ENCODE measurements at regions not wholly inside any gene's neighbourhood (a gene's known extent, or its start where the extent isn't known, plus 50 kb on each side); places are given as distances from the start of the nearest gene placed in this dataset.

DNA sequence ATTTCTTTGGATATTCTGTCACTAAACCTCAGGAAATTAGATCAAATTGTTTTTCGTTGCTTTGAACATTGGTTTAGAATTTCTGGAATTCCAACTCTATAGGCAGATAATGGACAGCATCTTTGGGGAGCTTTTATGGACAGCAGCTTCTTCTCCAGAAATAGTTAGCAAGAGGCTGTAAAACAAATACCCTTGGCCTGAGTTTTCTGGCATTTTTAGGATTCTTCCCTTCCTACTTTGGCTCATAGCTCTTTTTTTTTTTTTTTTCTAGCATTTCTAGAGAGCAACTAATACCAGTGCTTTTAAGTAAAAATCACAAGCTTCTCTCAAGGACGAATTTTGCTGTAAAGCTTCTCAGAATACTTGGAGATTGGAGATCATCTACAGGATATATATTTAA, 169.8 kb upstream of the SPRY2 start:
- Histone ChIP-seq H3K4me3 (ENCODE audit: low read length in 2 of 2) (no peak overlapping the region), H3K27ac (ENCODE audit: low read length) (no peak overlapping the region), H3K9ac (ENCODE audit: low read length in 2 of 2) (no peak overlapping the region), H3K36me3 (ENCODE audit: control insufficient read depth in 2 of 2, insufficient read depth in 2 of 2, low read length in 2 of 2) (no peaks in the 10 kb centered on the region), H3K27me3 (ENCODE audit: control insufficient read depth in 1 of 2, insufficient read depth in 2 of 2, low read length in 2 of 2) (no peaks in the 10 kb centered on the region), H3K4me1 (ENCODE audit: control insufficient read depth, insufficient read depth, low read length) (no peaks in the 10 kb centered on the region), H3K9me3 (ENCODE audit: control insufficient read depth in 2 of 2, low read length in 2 of 2) (no peaks in the 10 kb centered on the region)

- no peak overlapping the region for H3K9ac ChIP-seq (ENCODE audit: low read length in 2 of 2)
- H3K36me3 ChIP-seq (ENCODE audit: control insufficient read depth in 2 of 2, insufficient read depth in 2 of 2, low read length in 2 of 2), result no peaks in the 10 kb centered on the region
- no peak overlapping the region for H3K27ac ChIP-seq (ENCODE audit: low read length)
- H3K27me3 ChIP-seq (ENCODE audit: control insufficient read depth in 1 of 2, insufficient read depth in 2 of 2, low read length in 2 of 2), result no peaks in the 10 kb centered on the region
- no peaks in the 10 kb centered on the region for H3K9me3 ChIP-seq (ENCODE audit: control insufficient read depth in 2 of 2, low read length in 2 of 2)
- no peak overlapping the region for H3K4me3 ChIP-seq (ENCODE audit: low read length in 2 of 2)
- H3K4me1 ChIP-seq (ENCODE audit: control insufficient read depth, insufficient read depth, low read length), result no peaks in the 10 kb centered on the region
Measured at GRCh38 chr13:80509264-80509663, 168.3 kb upstream of the SPRY2 start.

DNA sequence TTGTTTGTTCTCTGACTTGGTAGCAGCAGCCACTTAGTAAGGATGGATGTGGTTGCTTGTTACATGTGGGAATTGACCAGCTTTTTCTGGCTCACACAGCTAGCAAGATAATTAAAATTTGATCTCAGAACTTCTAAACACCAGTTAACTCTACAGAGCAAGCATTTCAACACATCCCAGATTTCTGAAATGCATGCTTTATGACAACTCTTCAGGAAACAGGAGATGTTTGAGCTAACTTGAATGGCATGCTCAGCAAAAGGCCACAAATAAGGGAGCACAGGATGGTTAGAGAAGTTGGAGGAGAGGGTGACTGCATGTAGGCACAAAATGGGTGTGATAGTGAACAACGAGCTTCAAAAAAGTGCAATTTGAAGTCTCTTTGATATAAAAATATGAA, 167.1 kb upstream of the SPRY2 start:
- Histone ChIP-seq H3K36me3 (ENCODE audit: control insufficient read depth in 2 of 2, insufficient read depth in 2 of 2, low read length in 2 of 2) (no peaks in the 10 kb centered on the region), H3K27ac (ENCODE audit: low read length) (no peak overlapping the region), H3K4me1 (ENCODE audit: control insufficient read depth, insufficient read depth, low read length) (no peaks in the 10 kb centered on the region), H3K9ac (ENCODE audit: low read length in 2 of 2) (no peak overlapping the region), H3K4me3 (ENCODE audit: low read length in 2 of 2) (no peak overlapping the region), H3K9me3 (ENCODE audit: control insufficient read depth in 2 of 2, low read length in 2 of 2) (no peaks in the 10 kb centered on the region), H3K27me3 (ENCODE audit: control insufficient read depth in 1 of 2, insufficient read depth in 2 of 2, low read length in 2 of 2) (no peaks in the 10 kb centered on the region)

GRCh38 chr13:80504453-80504852, 163.5 kb upstream of the SPRY2 start:
- Histone ChIP-seq H3K27me3 (ENCODE audit: control insufficient read depth in 1 of 2, insufficient read depth in 2 of 2, low read length in 2 of 2) (no peaks in the 10 kb centered on the region), H3K9me3 (ENCODE audit: control insufficient read depth in 2 of 2, low read length in 2 of 2) (no peaks in the 10 kb centered on the region), H3K36me3 (ENCODE audit: control insufficient read depth in 2 of 2, insufficient read depth in 2 of 2, low read length in 2 of 2) (no peaks in the 10 kb centered on the region), H3K9ac (ENCODE audit: low read length in 2 of 2) (no peak overlapping the region), H3K4me1 (ENCODE audit: control insufficient read depth, insufficient read depth, low read length) (no peaks in the 10 kb centered on the region), H3K27ac (ENCODE audit: low read length) (no peak overlapping the region), H3K4me3 (ENCODE audit: low read length in 2 of 2) (no peak overlapping the region)

GRCh38 chr13:80502359-80502758, 161.4 kb upstream of the SPRY2 start:
- no peak overlapping the region for H3K27ac ChIP-seq (ENCODE audit: low read length)
- H3K4me3 ChIP-seq (ENCODE audit: low read length in 2 of 2), result no peak overlapping the region
- H3K27me3 ChIP-seq (ENCODE audit: control insufficient read depth in 1 of 2, insufficient read depth in 2 of 2, low read length in 2 of 2), result no peaks in the 10 kb centered on the region
- no peaks in the 10 kb centered on the region for H3K9me3 ChIP-seq (ENCODE audit: control insufficient read depth in 2 of 2, low read length in 2 of 2)
- H3K9ac ChIP-seq (ENCODE audit: low read length in 2 of 2), result no peak overlapping the region
- no peaks in the 10 kb centered on the region for H3K4me1 ChIP-seq (ENCODE audit: control insufficient read depth, insufficient read depth, low read length)
- no peaks in the 10 kb centered on the region for H3K36me3 ChIP-seq (ENCODE audit: control insufficient read depth in 2 of 2, insufficient read depth in 2 of 2, low read length in 2 of 2)

DNA sequence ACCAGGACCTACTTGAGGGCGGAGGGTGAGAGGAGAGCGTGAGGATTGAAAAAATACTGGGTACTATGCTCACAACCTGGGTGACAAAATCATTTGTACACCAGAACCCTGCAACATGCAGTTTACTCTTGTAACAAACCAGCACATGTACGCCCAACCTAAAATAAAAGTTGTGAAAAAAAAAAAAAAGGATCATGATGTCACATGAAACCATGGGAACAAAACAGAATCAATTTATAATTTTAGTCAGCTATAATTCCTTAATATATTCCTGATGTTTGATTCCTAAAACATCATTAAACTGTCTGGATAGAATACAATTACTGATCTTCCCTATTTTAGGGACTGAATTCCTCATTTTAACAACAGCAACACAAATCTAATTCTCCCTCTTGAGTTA, 160.6 kb upstream of the SPRY2 start:
- no peaks in the 10 kb centered on the region for H3K27me3 ChIP-seq (ENCODE audit: control insufficient read depth in 1 of 2, insufficient read depth in 2 of 2, low read length in 2 of 2)
- H3K36me3 ChIP-seq (ENCODE audit: control insufficient read depth in 2 of 2, insufficient read depth in 2 of 2, low read length in 2 of 2), result no peaks in the 10 kb centered on the region
- H3K9me3 ChIP-seq (ENCODE audit: control insufficient read depth in 2 of 2, low read length in 2 of 2), result no peaks in the 10 kb centered on the region
- no peak overlapping the region for H3K4me3 ChIP-seq (ENCODE audit: low read length in 2 of 2)
- H3K9ac ChIP-seq (ENCODE audit: low read length in 2 of 2), result no peak overlapping the region
- H3K4me1 ChIP-seq (ENCODE audit: control insufficient read depth, insufficient read depth, low read length), result no peaks in the 10 kb centered on the region
- no peak overlapping the region for H3K27ac ChIP-seq (ENCODE audit: low read length)

GRCh38 chr13:80499536-80500290, 158.8 kb upstream of the SPRY2 start:
- H3K27ac ChIP-seq (ENCODE audit: low read length), result no peak overlapping the region

GRCh38 chr13:80498433-80498832, 157.5 kb upstream of the SPRY2 start:
- Histone ChIP-seq H3K27me3 (ENCODE audit: control insufficient read depth in 1 of 2, insufficient read depth in 2 of 2, low read length in 2 of 2) (no peaks in the 10 kb centered on the region), H3K9ac (ENCODE audit: low read length in 2 of 2) (no peak overlapping the region), H3K36me3 (ENCODE audit: control insufficient read depth in 2 of 2, insufficient read depth in 2 of 2, low read length in 2 of 2) (no peaks in the 10 kb centered on the region), H3K4me3 (ENCODE audit: low read length in 2 of 2) (no peak overlapping the region), H3K27ac (ENCODE audit: low read length) (no peak overlapping the region), H3K9me3 (ENCODE audit: control insufficient read depth in 2 of 2, low read length in 2 of 2) (no peaks in the 10 kb centered on the region), H3K4me1 (ENCODE audit: control insufficient read depth, insufficient read depth, low read length) (no peaks in the 10 kb centered on the region)

More at GRCh38 chr13:80499536-80500290, 158.8 kb upstream of the SPRY2 start:
- Histone ChIP-seq H3K4me3 (ENCODE audit: low read length in 2 of 2) (no peak overlapping the region), H3K4me1 (ENCODE audit: control insufficient read depth, insufficient read depth, low read length) (no peaks in the 10 kb centered on the region), H3K9ac (ENCODE audit: low read length in 2 of 2) (no peak overlapping the region), H3K9me3 (ENCODE audit: control insufficient read depth in 2 of 2, low read length in 2 of 2) (no peaks in the 10 kb centered on the region), H3K36me3 (ENCODE audit: control insufficient read depth in 2 of 2, insufficient read depth in 2 of 2, low read length in 2 of 2) (no peaks in the 10 kb centered on the region), H3K27me3 (ENCODE audit: control insufficient read depth in 1 of 2, insufficient read depth in 2 of 2, low read length in 2 of 2) (no peaks in the 10 kb centered on the region)

GRCh38 chr13:80497978-80498377, 157.1 kb upstream of the SPRY2 start:
- Histone ChIP-seq H3K9me3 (ENCODE audit: control insufficient read depth in 2 of 2, low read length in 2 of 2) (no peaks in the 10 kb centered on the region), H3K36me3 (ENCODE audit: control insufficient read depth in 2 of 2, insufficient read depth in 2 of 2, low read length in 2 of 2) (no peaks in the 10 kb centered on the region), H3K4me1 (ENCODE audit: control insufficient read depth, insufficient read depth, low read length) (no peaks in the 10 kb centered on the region), H3K27me3 (ENCODE audit: control insufficient read depth in 1 of 2, insufficient read depth in 2 of 2, low read length in 2 of 2) (no peaks in the 10 kb centered on the region), H3K27ac (ENCODE audit: low read length) (no peak overlapping the region), H3K4me3 (ENCODE audit: low read length in 2 of 2) (no peak overlapping the region), H3K9ac (ENCODE audit: low read length in 2 of 2) (no peak overlapping the region)

- Histone ChIP-seq H3K4me3 (ENCODE audit: low read length in 2 of 2) (no peak overlapping the region), H3K27ac (ENCODE audit: low read length) (no peak overlapping the region), H3K36me3 (ENCODE audit: control insufficient read depth in 2 of 2, insufficient read depth in 2 of 2, low read length in 2 of 2) (no peaks in the 10 kb centered on the region), H3K4me1 (ENCODE audit: control insufficient read depth, insufficient read depth, low read length) (no peaks in the 10 kb centered on the region), H3K9ac (ENCODE audit: low read length in 2 of 2) (no peak overlapping the region), H3K9me3 (ENCODE audit: control insufficient read depth in 2 of 2, low read length in 2 of 2) (no peaks in the 10 kb centered on the region), H3K27me3 (ENCODE audit: control insufficient read depth in 1 of 2, insufficient read depth in 2 of 2, low read length in 2 of 2) (no peaks in the 10 kb centered on the region)
Measured at GRCh38 chr13:80497439-80497838, 156.5 kb upstream of the SPRY2 start.

DNA sequence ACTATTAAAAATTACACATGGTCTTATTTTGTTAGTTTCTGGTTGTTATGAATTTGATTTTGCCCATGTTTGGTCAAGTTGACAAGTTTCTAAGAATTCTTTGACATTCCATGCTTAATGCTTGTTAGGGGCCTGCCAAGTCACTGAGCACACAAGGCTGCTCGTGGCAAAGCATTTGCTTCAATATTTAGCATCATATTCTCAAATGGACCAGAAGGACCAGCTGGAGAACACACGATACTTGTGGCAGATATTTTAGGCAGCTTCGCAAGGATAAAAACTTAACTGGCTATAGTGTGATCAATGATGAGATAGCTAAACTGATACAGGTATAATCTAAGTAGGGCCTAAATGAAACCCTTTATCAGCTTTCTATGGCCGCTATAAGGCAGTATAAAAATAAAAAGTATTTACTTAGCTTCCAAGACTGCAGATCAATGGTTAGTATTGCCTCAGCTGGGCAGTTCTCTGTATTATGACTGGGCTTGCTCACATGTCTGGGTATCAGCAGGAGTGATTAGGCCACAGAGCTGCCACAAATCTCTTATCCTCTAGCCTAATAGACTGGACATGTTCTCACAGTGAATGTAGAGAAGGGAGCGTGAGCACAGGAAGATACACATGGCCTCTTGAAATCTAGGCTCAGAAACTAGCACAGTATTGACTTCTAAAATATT, 155.9 kb upstream of the SPRY2 start:
- Histone ChIP-seq H3K36me3 (ENCODE audit: control insufficient read depth in 2 of 2, insufficient read depth in 2 of 2, low read length in 2 of 2) (no peaks in the 10 kb centered on the region), H3K27ac (ENCODE audit: low read length) (no peak overlapping the region), H3K27me3 (ENCODE audit: control insufficient read depth in 1 of 2, insufficient read depth in 2 of 2, low read length in 2 of 2) (no peaks in the 10 kb centered on the region), H3K9ac (ENCODE audit: low read length in 2 of 2) (no peak overlapping the region), H3K4me1 (ENCODE audit: control insufficient read depth, insufficient read depth, low read length) (no peaks in the 10 kb centered on the region), H3K9me3 (ENCODE audit: control insufficient read depth in 2 of 2, low read length in 2 of 2) (no peaks in the 10 kb centered on the region), H3K4me3 (ENCODE audit: low read length in 2 of 2) (no peak overlapping the region)

All from stomach smooth muscle (tissue), 2 donors.